ENCODE measurements at regions not wholly inside any gene's neighbourhood (a gene's known extent, or its start where the extent isn't known, plus 50 kb on each side); places are given as distances from the start of the nearest gene placed in this dataset.

DNA sequence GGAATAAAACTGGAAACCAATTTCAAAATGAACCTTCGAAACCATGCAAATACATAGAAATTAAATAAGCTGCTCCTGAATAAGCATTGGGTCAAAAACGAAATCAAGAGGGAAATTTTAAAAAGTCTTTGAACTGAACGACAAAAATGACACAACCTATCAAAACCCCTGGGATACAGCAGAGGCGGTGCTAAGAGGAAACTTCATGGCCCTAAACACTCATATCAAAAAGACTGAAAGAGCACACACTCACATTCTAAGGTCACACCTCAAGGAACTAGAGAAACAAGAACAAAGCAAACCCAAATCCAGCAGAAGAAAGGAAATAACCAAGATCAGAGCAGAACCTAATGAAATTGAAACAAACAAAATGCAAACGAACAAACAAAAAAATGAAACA is 85.2 kb upstream of the CDC42BPA start:
- H3K4me3 ChIP-seq (ENCODE audit: control insufficient read depth, low read depth, low read length) = no peak overlapping the region
- TF ChIP-seq, protein P1, sequence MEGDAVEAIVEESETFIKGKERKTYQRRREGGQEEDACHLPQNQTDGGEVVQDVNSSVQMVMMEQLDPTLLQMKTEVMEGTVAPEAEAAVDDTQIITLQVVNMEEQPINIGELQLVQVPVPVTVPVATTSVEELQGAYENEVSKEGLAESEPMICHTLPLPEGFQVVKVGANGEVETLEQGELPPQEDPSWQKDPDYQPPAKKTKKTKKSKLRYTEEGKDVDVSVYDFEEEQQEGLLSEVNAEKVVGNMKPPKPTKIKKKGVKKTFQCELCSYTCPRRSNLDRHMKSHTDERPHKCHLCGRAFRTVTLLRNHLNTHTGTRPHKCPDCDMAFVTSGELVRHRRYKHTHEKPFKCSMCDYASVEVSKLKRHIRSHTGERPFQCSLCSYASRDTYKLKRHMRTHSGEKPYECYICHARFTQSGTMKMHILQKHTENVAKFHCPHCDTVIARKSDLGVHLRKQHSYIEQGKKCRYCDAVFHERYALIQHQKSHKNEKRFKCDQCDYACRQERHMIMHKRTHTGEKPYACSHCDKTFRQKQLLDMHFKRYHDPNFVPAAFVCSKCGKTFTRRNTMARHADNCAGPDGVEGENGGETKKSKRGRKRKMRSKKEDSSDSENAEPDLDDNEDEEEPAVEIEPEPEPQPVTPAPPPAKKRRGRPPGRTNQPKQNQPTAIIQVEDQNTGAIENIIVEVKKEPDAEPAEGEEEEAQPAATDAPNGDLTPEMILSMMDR (conservative IDR thresholded peaks at IDR 0.05; ENCODE audit: control insufficient read depth, insufficient read depth, low read depth, low read length) = no peak
- no peak for DNase-seq (ENCODE audit: low read depth)

DNA sequence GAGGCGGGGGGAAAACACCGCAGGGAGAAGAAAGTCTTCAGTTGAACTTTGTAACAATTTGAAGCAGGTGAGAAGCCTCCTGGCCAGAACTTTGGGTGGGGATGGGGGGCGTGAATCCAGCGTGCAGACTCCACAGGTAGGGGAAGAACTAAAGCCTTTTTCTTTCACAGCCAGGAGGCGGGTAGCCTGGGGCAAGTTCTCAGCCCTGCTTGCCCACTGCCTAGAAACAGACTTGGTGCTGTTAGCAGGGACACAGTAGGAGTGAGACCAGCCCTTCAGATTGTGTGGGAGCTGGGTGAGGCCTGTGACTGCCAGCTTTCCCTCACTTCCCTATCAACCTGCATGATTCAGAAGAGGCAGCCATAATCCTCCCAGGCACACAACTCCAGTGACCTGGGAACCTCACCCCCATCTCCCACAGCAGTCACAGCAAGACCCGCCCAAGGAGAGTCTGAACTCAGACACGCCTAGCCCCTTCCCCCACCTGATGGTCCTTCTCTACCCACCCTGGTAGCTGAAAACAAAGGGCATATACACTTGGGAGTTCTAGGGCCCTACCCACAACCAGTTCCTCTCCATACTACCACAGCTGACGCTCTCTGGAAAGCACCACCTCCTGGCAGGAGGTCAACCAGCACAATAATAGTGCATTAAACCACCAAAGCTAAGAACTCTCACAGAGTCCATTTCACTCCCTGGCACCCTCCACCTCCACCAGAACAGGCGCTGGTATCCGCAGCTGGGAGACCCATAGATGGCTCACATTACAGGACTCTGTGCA is 83.5 kb upstream of the CDC42BPA start:
- no peak for DNase-seq (ENCODE audit: low read depth)
- TF ChIP-seq, protein P1 (conservative IDR thresholded peaks at IDR 0.05; ENCODE audit: control insufficient read depth, insufficient read depth, low read depth, low read length) = no peak

DNA sequence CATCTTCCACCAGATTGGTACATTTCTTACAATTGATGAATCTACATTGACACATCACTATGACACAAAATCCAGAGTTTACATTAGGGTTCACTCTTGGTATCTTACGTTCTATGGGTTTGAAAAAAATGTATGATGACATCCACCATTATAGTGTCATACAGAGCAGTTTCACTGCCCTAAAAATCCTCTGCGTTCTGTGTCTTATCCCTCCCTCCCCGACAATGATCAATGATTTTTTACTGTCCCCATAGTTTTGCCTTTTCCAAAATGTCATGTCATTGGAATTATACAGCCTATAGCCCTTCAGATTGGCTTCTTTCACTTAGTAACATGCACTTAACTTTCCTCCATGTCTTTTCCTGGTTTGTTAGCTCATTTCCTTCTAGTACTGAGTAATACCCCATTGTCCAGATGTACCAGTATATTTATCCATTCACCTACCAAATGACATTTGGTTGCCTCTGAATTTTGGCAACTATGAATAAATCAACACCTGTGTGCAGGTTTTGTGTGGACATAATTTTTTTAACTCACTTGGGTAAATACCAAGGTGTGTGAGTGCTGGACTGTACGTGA is 80.9 kb upstream of the CDC42BPA start:
- H3K4me3 ChIP-seq (ENCODE audit: control insufficient read depth, low read depth, low read length) = no peak overlapping the region
- DNase-seq (ENCODE audit: low read depth) = no peak
- TF ChIP-seq, protein P1 (conservative IDR thresholded peaks at IDR 0.05; ENCODE audit: control insufficient read depth, insufficient read depth, low read depth, low read length) = no peak

More for the DNA sequence above, 83.5 kb upstream of the CDC42BPA start:
- no peak overlapping the region for H3K4me3 ChIP-seq (ENCODE audit: control insufficient read depth, low read depth, low read length)

DNA sequence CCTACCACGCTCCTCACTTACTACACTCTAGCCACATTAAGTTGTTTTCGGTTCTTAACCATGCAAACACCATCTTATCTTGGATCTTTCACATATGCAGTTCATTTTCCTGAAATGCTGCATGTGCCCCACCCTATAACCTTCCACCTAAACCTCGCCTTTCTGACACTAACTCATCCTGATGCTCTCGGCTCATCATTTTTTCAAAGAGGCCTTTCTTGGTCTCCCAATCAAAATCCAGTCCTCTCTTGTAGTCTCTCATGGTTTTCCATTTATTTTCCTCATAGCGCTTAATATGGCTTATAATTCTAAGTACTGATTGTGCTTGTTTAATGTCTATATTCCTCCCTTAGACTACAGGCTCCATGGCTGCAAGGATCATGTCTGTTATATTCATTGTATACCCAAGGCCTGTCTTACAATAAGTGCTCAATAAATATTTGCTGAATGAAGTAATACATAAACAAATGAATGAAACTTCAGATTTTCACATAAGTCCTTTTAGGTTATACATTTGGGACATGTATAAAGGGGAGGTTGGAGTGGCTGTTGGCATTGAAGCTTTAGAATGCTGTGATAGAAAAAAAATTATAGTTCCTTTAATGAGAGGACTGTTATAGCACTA is 79.2 kb upstream of the CDC42BPA start:
- TF ChIP-seq, protein P1 (conservative IDR thresholded peaks at IDR 0.05; ENCODE audit: control insufficient read depth, insufficient read depth, low read depth, low read length) = no peak
- no peak for DNase-seq (ENCODE audit: low read depth)
- H3K4me3 ChIP-seq (ENCODE audit: control insufficient read depth, low read depth, low read length) = no peak overlapping the region

DNA sequence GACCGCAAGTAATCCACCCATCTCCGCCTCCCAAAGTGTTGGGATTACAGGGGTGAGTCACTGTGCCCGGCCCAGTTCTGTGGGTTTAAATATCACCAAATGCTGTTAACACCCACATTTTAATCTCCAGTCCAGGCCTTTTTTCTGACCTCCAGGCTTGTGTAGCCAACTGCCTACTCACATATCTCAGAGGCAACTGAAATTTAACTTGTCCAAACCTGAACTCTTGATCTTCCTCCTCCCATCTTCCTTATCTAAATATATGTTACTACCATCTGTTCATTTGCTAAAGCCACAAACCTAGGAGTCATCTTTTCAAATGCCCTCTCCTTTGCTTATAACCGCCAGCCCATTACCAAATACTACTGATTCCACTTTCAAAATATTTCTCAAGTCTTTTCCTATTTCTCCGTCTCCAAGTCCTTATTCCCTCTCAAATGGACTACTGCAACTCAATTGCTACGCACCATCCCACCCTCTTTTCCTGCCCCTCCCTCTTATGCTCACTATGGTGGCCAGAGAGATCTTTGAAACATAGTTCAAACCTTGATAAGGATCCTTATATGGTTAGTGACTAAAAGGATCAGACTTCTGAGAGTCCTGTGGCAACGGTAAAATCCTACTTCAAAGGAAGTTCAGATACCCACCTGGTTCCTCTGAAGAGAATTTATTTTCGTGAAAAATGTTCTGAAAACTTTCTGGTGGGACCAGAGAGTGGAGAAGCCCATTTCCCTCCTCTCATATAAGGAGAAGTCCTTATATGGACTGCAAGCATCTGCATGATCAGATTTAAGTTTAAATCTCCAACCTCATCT is 78.5 kb upstream of the CDC42BPA start:
- H3K4me3 ChIP-seq (ENCODE audit: control insufficient read depth, low read depth, low read length) = no peak overlapping the region
- no peak for DNase-seq (ENCODE audit: low read depth)
- TF ChIP-seq, protein P1 (conservative IDR thresholded peaks at IDR 0.05; ENCODE audit: control insufficient read depth, insufficient read depth, low read depth, low read length) = no peak

DNA sequence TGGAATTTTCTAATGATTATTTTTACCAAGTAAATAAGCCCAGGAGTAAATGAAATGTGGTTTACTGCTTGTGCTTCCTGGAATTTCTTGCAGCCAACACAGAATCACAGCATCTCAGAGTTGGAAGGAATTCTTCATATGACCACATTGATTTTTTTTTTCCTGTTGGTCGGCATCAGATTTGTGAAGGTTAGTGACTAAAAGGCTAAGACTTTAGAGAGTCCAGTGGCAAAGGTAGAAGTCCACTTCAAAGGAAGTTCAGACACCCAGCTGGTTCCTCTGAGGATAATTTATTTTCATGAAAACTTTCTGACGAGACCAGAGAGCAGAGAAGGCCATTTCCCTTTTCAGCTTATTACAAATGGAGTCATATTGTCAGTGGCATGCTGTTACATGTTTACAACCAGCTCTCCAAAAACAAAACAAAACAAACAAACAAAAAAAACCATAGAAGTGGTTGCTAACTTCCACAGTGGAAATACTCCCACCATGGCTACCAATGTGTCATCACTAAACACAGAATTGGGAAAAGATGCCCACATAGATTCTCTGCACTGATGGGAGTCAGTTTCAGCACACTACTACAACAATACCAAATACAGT is 77.2 kb upstream of the CDC42BPA start:
- DNase-seq (ENCODE audit: low read depth) = no peak
- TF ChIP-seq, protein P1 (conservative IDR thresholded peaks at IDR 0.05; ENCODE audit: control insufficient read depth, insufficient read depth, low read depth, low read length) = no peak
- H3K4me3 ChIP-seq (ENCODE audit: control insufficient read depth, low read depth, low read length) = no peak overlapping the region

Data from fibroblast of mammary gland (primary cell).